GM21529 (cell line): ENCODE measurements at regions not wholly inside any gene's neighbourhood (a gene's known extent, or its start where the extent isn't known, plus 50 kb on each side); places are given as distances from the start of the nearest gene placed in this dataset.

Experiments
- ATAC-seq: cut with Tn5 transposase; IDR thresholded peaks from one replicate; pipeline ENCODE4 v1.9.1; 2021; ENCODE audit not compliant: unreplicated experiment

DNA sequence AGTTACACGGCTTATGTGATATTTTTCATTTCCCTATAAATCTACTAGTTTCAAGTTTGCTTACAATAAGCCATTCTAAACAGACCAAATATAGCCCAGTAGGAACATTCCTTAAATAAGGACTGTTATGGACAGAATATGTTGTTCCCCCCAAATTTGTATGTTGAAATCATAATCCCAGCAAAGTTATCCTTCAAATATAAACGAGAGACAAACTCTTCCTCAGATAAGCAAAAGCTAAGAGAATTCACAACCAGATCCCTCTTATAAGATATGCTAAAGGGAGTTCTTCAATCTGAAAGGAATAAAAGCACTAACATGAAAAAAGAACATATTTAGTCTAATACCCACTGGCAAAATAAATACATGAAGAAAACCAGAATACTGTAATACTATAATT, 795.5 kb upstream of the GJE1 start:
- ATAC-seq: no peak

DNA sequence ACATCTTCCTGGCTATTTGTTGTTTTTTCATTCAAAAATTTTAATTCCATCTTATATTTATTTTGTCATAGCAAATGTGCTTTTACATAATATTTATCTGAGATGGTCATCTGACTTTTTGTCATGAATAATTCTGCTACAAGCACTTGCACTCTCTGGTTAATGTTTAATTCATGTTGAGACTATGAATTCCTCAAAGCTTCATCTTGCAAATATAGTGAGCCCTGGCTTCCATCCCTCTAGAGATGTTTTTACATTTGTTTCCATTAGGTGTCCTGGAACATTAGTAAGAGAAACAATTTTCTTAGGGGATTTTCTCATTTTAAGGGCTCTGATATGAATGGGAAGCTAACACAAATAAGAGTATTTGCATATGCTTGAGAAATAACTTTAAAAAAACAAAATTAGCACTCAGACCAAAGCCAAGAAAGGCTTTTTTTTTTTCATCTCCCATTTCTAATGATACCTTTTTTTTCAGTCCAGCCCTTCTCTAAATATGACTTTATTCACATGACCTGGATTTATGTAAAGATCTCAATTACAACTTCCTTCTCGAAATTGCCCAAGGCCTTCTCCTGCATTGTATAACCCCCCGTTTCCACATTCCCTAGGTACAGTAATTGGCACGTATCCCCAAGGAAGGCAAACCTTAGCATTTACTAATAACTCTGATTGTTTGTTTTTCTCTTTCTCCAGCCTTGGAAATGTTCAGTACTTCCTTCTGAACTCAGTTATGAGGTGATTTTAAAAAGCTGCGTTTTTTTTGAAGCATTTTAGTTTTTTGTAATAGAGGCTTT, 797.0 kb upstream of the GJE1 start:
- no peak for ATAC-seq

DNA sequence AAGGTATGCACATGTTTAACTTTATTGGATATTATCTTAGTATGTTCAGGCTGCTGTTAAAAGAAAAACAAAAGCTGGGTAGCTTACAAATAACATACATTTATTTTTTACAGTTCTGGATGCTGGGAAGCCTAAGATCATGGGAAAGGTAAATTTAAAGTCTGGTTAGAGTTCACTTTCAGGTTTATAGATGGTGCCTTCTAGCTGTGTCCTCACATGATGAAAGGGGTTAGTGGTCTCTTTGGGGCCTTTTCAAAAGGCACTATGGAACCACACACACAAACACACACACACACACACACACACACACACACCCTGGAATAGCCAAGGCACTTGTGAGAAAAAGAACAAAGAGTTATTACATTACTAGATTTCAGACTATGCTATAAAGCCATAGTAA, 805.8 kb upstream of the GJE1 start:
- ATAC-seq: no peak

DNA sequence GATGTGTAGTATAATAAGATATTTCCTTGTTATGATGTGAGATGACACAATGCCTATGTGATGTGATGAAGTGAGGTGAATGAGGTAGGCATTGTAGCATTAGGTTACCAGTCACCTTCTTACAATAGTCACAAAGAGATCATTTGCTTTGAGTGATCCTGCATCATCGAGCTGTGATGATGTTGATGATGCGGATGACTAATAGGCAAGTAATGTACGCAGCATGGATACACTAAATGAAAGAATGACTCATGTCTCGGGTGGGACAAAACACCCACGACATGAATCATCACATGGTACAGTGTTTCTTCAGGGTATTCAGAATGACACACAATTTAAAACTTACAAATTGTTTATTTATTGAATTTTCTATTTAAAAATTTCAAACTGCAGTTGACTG, 806.3 kb upstream of the GJE1 start:
- ATAC-seq: no peak

DNA sequence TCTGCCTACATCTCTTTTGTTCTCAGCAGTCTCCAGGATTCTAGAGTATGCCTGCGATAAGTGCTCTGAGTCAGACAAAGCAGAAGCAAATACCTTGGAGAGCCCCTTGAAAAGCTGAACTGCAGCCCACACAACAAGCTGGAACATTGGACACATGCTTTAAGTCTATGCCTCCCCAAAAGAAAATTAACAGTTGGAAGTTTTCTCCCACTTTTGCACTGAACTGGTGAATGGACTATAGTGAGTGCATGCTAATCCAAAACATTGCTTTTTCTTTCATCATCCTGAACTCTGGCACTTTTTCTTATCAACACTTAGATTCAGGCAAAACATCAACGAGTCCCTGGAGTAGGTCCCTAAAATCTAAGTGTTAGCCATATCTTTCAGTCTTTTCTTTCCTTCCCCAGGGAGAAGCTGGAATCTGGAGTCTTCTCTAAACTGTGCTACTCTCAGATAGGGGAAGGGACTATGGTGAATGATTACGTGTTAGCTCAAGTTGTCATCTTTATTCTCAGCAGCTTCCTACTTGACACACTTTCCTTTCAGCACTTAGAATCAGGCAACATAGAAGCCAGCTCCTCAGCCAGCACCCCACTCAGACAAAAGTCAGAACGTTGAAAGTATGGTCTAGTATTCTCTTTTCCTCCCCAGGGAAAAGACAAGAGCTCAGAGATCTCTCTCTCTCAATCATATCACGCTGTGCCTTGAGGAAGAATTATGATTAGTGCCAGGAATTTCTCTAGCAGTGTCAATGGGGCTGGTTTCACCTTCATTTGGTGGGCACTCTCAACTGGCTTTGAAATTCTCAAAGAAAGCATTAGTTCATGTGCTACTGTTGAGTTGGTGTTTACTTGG, 811.0 kb upstream of the GJE1 start:
- no peak for ATAC-seq

DNA sequence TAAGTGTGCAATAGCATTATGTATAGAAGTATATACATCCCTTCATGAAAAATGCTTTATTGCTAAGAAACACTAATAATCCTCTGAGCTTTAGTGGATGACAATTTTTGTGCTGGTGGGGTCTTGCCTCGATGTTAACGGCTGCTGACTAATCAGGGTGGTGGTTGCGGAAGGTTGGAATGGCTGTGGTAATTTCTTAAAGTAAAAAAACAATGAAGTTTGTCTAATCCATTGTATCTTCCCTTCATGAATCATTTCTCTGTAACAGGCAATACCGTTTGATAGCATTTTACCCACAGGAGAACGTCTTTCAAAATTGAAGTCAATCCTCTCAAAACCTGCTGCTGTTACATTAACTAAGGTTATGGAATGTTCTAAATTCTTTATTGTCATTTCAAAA, 816.5 kb upstream of the GJE1 start:
- no peak for ATAC-seq

DNA sequence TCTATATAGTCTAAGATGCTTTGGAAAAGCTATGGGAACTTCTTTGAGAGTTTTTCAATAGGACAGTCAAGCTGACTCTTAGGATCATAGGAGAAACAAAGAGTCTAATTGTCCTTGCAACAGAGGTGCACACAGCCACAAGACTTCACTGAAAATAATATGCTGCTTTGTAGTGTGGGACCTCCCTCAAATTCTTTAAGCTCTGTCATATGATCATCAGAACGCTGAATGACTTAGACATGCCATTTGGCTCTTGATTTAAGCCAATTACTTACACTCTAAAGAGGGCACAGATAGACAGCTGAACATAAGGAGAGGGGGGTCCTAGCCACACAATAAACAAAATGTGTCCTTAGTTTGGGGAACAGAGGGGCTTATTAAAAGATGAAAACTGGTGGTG, 818.7 kb upstream of the GJE1 start:
- no peak for ATAC-seq

DNA sequence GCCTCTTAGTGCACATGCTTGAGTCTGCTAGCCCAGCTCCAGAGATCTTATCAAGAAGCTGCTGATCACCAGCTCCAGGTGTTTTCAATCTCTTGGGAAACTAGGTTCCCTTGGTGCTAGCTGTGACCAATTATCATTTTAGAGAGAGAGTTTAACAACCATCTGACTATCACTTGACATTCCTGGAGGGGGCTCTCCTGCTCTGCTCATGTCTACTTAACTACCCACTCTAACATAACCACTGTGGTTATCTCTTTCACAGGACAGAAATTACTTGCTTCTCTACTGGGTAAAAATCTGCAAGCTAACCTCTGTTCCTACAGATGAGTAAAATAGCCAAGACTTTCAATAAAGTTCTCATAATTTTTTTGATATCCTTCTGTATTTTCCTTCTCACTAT, 823.4 kb upstream of the GJE1 start:
- ATAC-seq: no peak

DNA sequence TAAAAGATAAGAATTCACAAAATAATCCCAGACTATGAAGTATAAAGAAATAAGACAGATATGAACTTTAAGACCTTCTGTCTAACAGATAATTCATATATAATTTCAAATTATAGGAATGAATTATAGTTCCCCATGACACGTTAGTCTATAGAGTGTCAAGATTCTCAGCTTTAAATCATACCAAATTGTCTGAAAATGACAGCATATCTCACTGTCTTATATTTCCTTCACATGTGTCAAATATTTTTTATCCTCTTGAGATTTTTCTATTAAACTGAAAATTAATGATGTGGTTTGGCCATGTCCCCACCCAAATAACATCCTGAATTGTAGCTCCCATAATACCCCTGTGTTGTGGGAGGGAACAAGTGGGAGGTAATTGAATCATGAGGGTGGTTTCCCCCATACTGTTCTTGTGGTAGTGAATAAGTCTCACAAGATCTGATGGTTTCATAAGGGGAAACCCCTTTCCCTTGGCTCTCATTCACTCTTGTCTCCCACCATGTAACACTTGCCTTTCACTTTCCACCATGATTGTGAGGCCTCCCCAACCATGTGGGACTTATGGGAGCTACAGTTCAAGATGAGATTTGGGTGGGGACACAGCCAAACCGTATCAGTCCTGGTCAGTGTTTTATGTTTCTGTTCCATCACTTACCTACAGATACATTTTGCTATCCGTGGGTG, 825.3 kb upstream of the GJE1 start:
- no peak for ATAC-seq

DNA sequence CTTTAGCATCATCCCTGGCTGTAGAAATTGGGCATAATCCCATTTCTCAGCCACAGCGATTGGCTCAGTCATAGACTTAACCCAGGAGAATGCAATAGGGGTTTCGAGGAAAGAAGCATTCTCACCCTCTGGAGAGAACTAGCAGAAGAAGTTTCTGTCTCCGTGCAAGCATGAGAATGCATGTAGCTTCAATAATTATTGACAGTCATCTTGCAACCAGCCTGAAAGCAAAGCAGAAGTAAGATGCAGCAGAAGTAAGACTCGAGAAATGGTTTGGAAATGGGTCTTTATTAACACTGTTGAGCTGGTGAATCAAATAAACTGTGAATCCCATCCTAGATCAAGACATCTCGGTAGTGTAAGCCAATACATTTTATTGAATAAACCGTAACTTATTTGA, 828.8 kb upstream of the GJE1 start:
- no peak for ATAC-seq

DNA sequence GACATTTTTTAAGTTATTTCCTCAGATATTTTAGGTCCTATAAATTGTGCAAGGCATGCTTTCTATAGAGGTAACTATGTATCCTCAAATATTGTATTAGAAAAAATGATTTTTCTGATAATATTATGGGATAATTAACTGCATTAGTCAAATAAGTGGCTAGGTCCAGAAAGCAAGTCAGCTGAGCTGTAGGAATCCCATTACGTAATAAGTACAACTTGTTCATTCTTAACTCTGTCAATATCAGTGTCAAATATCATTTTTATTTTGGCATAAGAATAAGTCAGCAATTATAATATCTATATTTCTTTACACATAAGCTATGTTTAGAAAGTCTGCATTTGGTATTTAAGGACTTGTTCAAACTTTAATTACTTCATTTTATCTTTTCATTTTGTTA, 830.9 kb upstream of the GJE1 start:
- no peak for ATAC-seq

DNA sequence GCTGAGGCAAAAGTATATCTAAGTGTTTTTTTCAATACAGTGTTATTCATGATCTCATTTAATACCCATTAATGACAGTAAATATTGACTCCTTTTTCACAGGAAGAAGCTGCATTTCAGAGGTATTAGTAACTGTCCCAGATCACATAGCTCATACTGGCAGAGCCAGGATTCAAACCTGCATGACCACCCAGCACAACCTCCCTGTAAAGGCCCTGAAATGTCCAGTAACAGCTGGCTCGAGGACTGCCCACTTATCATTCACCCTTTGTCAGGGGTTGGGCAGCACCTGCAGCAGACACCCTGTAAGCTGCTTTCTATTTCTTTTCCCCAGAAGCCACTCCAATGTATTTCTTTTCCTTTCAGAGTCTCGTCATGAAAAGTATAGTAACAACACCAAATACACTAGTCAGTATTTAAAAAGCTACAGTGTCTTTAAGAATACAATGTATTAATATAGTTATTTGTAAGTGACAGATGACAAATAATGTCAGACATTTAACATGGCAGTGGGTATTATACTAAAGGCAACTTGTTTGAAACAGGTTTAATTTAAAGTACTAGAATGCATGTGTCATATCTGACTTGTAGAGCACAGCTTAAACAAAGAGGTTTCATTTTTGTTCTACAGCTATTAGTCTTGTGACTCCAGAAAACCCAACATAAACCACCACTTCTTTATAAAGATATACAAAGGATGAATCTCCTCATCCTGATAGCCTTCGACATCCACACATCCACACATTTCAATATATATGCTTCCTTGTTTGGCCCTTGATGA, 841.6 kb upstream of the GJE1 start:
- ATAC-seq: no peak

DNA sequence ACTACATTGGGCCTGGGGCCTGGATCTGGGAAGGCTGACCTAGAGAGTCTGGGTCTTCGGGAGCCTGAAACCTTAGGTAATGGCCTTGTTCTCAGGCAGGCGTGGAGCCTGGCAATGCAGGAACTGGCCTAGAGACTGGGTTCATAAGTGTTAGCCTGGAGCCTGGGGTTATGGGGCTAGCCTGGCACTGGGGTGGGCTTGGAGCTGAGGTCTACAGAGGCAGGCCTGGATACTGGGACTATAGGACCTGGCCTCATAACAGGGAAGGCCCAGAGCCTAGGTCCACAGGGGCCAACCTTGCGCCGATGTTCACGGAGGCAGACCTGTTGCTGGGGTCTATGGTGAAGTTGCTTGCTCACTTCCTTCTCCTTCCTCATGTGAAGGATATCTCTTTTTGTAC, 843.8 kb upstream of the GJE1 start:
- no peak for ATAC-seq

DNA sequence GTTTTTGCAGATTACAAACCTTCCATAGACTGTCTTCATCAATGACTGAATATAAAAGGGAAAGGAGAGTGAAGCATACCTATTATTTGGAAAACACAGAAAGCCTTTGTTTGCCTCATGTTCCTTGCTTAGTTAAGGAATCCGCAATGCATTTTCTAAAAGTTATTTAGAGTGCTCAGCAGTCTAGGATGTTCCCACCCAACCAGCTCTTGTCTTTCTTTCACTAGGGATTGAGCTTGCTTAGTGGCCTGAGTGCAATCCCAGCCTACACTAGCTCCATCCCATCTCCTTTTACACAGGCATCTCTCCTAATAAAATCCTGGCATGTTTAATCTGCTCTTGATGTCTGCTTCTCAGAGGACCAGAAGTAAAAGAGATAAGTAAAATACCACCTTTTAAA, 850.5 kb upstream of the GJE1 start:
- ATAC-seq: no peak

DNA sequence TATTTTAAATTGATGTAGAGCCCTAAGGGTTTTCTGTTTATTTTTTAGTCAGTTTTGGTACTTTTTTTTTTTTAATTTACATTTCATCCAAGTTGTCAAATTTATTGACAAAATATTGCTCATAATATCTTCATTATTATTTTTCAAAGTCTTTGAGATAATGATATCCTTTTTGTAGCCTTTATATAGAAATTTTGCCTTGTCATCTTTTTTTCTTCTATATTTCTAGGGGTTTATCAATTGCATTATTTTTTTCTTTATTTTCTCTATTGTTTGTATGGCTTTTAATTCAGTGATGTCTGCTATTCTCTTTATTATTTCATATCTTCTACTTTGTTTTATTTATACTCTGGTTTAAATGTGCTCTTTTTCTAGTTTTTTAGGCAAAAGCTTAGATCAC, 863.0 kb upstream of the GJE1 start:
- ATAC-seq: no peak

DNA sequence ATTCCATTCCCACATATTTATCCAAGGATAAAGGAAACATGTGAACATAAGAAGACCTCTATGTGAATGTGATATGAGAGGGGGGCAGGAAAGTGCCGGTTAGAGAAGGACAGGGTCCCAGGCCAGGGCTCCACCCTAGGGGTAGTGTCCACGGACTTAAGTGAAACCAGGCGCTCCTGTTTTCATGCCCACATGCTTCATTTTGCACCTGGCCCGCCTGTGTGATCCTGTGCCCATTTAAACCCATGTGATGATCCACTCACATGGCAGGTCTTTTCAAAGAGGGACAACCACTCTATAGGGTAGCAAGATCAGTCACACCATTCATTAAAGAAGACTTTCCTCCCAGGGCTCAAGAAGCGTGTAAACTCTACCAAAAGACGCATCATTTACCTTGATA, 865.3 kb upstream of the GJE1 start:
- no peak for ATAC-seq

DNA sequence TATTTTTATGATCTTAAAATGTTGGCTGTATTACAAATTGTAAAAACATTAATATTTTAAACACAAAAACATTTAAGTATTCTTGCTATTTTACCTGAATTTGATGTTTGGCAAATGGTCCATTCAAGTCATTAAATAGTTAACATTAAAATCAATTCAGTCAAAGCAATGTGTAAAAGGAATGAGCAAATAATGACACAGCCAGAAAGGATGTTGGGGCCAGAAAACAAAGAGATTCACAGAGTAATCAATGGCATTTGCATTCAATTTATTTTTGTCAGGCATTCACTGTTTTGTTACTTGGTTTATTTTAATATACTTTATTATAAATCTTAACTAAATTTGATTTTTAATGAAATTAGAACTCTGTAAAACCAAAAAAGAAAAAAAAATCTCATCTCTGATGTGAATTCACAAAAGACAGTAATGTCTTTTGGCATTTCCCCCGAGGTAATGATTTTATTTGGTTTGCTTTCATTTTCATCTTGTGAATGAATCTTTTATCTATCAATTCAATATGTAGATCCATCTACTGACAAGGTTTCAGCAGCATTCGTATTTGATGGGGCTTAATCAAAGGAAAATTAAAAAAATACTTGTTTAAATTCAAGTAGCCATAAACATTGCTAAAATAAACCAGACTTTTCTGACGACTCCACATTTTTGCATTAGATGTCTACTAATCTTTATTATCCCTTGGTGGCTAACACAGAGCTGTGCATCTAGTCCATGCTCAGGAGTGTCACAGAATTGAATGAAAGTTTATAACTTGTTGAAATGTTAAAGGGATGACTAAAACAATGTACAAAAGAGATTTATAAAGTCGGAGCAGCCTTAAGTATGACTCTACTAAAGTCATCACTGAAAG, 866.7 kb upstream of the GJE1 start:
- no peak for ATAC-seq

DNA sequence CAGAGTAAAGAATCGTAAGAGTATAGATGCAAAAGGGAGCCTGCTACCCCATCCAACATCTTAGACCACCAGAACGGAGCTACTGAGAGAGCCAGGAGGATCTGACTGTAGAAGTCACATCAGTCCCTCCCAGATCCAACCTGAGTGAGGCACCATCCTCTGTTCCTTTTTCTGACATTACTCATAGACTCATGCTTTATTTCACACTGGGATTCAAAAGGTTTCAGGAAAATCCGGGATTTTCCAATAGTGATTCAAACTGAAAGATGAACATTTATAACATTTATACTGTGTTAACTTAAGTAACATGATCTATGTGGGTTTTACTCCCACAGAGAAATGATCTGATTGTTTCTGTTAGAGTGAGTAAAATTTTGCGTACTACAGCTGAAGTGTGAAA, 868.6 kb upstream of the GJE1 start:
- ATAC-seq: no peak

DNA sequence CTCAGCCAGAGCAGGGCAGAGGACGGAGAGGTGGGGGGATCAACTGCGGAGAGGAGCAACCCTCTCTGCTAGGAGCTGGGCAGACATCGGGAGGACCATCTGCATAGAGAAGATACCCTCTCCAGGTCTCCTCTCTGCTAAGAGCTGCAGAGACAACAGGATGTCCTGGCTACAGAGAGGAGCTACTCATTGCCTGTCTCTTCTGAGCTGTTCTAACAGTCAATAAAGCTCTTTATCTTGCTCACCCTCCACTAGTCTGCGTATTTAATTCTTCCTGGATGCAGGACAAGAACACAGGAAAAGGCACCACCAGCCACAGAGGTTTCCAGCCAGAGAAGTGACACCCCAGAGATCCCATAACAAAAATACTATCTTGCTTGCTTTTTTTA, 871.1 kb upstream of the GJE1 start:
- ATAC-seq: no peak

DNA sequence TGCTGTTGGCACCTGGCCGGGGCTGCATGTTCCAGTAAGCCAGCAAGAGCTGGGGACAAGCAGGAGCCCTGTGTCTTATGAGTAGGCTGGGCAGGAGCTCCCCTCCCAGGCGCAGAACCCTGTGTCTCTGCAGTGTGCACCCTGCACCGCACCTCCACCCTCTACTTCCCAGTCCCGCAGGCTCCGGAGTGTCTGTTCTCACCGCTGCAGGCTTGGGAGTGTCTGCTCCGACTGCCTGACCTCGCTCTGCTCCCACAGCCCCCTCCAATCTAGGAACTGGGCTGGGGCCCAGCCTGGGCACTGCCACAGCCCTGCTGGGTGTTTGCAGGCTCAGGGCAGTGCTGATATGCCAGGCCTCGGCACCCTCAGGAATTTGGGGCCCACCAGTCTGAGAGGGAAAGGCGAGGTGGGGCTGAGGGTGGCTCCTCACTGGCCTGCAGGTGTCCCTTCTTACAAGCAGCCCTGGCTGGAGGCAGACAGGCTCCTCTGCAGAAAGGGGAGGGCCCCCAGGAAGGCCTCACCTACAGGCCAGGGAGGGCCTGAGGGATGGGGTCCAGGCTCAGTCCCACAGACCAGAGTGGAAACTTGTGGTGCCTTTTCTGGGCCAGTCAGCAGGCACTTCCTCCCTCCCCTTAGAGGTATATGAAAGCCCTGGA, 871.6 kb upstream of the GJE1 start:
- ATAC-seq: no peak
